PC-3 (cell line): ENCODE measurements at regions not wholly inside any gene's neighbourhood (a gene's known extent, or its start where the extent isn't known, plus 50 kb on each side); places are given as distances from the start of the nearest gene placed in this dataset.

ENCODE experiments used
- ATAC-seq: fragments of 200-7000 bp; cut with Tn5 transposase; 2 replicates; pipeline ENCODE4 v1.9.1; 2020; ENCODE audit warnings: mild to moderate bottlenecking, moderate library complexity
- BruUV-seq: library from RNA; stranded (reverse); fragments of 400-500 nt; replicated peaks from 2 replicates; lab custom pipeline; 2021; lab: Mats Ljungman, UMichigan
- CTCF ChIA-PET: fragments of 300-600 bp; sonication (Branson Sonifier 250); formaldehyde crosslinking; loops from one replicate; lab custom pipeline; 2022; ENCODE audit warnings: antibody characterized with exemption; lab: Charles Lee
- POLR2A ChIA-PET: fragments of 300-600 bp; sonication (Branson Sonifier 250); formaldehyde crosslinking; loops from one replicate; lab custom pipeline; 2022; ENCODE audit warnings: antibody characterized with exemption; ENCODE audit not compliant: unreplicated experiment; lab: Charles Lee
- DNase-seq: peaks from one replicate; pipeline ENCODE4 v3.0.0-alpha.2; 2015
- H2AFZ ChIP-seq: fragments of 300-600 bp; sonication (generic); 2 replicates; pipeline ENCODE4 v1.6.0; 2016; ENCODE audit warnings: antibody characterized with exemption, low read length
- H3F3A ChIP-seq: fragments of 300-600 bp; sonication (generic); one replicate; pipeline ENCODE4 v1.6.0; 2017; ENCODE audit warnings: antibody characterized with exemption, low read length, control low read depth, mild to moderate bottlenecking; ENCODE audit not compliant: unreplicated experiment
- H3K27ac ChIP-seq: fragments of 300-600 bp; sonication (generic); 2 replicates; pipeline ENCODE4 v1.5.1; 2016; ENCODE audit warnings: mild to moderate bottlenecking, low read length
- H3K27me3 ChIP-seq: fragments of 300-600 bp; sonication (generic); 2 replicates; pipeline ENCODE4 v1.6.1; 2016; ENCODE audit warnings: low read length, mixed read lengths
- H3K36me3 ChIP-seq: fragments of 300-600 bp; sonication (generic); 2 replicates; pipeline ENCODE4 v1.6.1; 2016; ENCODE audit warnings: low read depth, mixed run types, low read length, mixed read lengths
- H3K4me1 ChIP-seq: fragments of 300-600 bp; sonication (generic); 2 replicates; pipeline ENCODE4 v1.5.1; 2016; ENCODE audit warnings: low read length; ENCODE audit not compliant: insufficient read depth
- H3K4me2 ChIP-seq: fragments of 300-600 bp; sonication (generic); 2 replicates; pipeline ENCODE4 v1.6.0; 2016; ENCODE audit warnings: low read length
- H3K4me3 ChIP-seq: fragments of 300-600 bp; sonication (generic); 2 replicates; pipeline ENCODE4 v1.5.1; 2016; ENCODE audit warnings: mild to moderate bottlenecking, low read length, mixed read lengths
- H3K79me2 ChIP-seq: fragments of 300-600 bp; sonication (generic); 2 replicates; pipeline ENCODE4 v1.6.1; 2017; ENCODE audit warnings: low read length, mixed read lengths
- H3K9ac ChIP-seq: fragments of 300-600 bp; sonication (generic); 2 replicates; pipeline ENCODE4 v1.6.0; 2016; ENCODE audit warnings: mild to moderate bottlenecking, low read length
- H3K9me2 ChIP-seq: fragments of 300-600 bp; sonication (generic); replicated peaks from 2 replicates; pipeline ENCODE4 v1.6.1; 2016; ENCODE audit warnings: mixed run types, low read length, mixed read lengths
- H3K9me3 ChIP-seq: fragments of 300-600 bp; sonication (generic); 2 replicates; pipeline ENCODE4 v1.6.1; 2016; ENCODE audit warnings: low read length, mixed read lengths
- H4K20me1 ChIP-seq: fragments of 300-600 bp; sonication (generic); 2 replicates; pipeline ENCODE4 v1.6.1; 2016; ENCODE audit warnings: low read length, mixed read lengths
- EZH2 ChIP-seq: fragments of 300-600 bp; sonication (generic); IDR thresholded peaks from one replicate; pipeline ENCODE4 v1.6.1; 2017; ENCODE audit warnings: antibody characterized with exemption, mild to moderate bottlenecking, low read length; ENCODE audit not compliant: unreplicated experiment
- EZH2phosphoT487 ChIP-seq: fragments of 300-600 bp; sonication (generic); IDR thresholded peaks from 2 replicates; pipeline ENCODE4 v1.6.1; 2018; ENCODE audit warnings: mild to moderate bottlenecking, antibody characterized with exemption, low read length, borderline replicate concordance
- intact Hi-C: fragments of 100-400 bp; cut with micrococcal nuclease; formaldehyde crosslinking; loops from 2 replicates; pipeline ENCODE4 v1.9.0; 2023
- TF ChIP-seq, protein P1 (sequence below): fragments of 300-600 bp; sonication (generic); conservative IDR thresholded peaks from 2 replicates; pipeline ENCODE4 v1.5.1; 2017; ENCODE audit warnings: antibody characterized with exemption, low read depth, mild to moderate bottlenecking, low read length

- no peaks in the 10 kb centered on the region; the same call in 1 of the 2 replicates for H3K27me3 ChIP-seq
- TF ChIP-seq, protein P1, sequence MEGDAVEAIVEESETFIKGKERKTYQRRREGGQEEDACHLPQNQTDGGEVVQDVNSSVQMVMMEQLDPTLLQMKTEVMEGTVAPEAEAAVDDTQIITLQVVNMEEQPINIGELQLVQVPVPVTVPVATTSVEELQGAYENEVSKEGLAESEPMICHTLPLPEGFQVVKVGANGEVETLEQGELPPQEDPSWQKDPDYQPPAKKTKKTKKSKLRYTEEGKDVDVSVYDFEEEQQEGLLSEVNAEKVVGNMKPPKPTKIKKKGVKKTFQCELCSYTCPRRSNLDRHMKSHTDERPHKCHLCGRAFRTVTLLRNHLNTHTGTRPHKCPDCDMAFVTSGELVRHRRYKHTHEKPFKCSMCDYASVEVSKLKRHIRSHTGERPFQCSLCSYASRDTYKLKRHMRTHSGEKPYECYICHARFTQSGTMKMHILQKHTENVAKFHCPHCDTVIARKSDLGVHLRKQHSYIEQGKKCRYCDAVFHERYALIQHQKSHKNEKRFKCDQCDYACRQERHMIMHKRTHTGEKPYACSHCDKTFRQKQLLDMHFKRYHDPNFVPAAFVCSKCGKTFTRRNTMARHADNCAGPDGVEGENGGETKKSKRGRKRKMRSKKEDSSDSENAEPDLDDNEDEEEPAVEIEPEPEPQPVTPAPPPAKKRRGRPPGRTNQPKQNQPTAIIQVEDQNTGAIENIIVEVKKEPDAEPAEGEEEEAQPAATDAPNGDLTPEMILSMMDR = no peak
- no peak for TF ChIP-seq EZH2
- TF ChIP-seq EZH2phosphoT487 = no peak
- ATAC-seq = no peak; the same call in 1 of the 2 replicates
- DNase-seq = peak; percentile 17
- H2AFZ ChIP-seq = no peak overlapping the region
- no TSS peak for BruUV-seq
- H3K9me2 ChIP-seq = no peaks in the 10 kb centered on the region
- H3K9ac ChIP-seq = no peak overlapping the region
- H3K79me2 ChIP-seq = no peaks in the 10 kb centered on the region
- H3F3A ChIP-seq = no peaks in the 10 kb centered on the region
- intact Hi-C loops = no loop called here
- no peaks in the 10 kb centered on the region for H3K36me3 ChIP-seq
- ChIA-PET POLR2A (no interaction called here), CTCF (interaction anchor here (0.5 kb wide), 1 partner anchor 701 kb away, joined by 3 read pairs; no protein-coding TSS in a partner anchor)
- H3K9me3 ChIP-seq = no peaks in the 10 kb centered on the region
- H3K4me3 ChIP-seq = no peak overlapping the region
- peaks cover 9% of the 10 kb centered on the region for H3K4me1 ChIP-seq
- no peak overlapping the region for H3K27ac ChIP-seq
- H3K4me2 ChIP-seq = no peak overlapping the region
- no peaks in the 10 kb centered on the region for H4K20me1 ChIP-seq
Measured at GRCh38 chr2:71880846-71881610, 266.6 kb downstream of the CYP26B1 start.

- no peak overlapping the region for H3K9ac ChIP-seq
- H3K36me3 ChIP-seq = no peaks in the 10 kb centered on the region
- H3K27me3 ChIP-seq = peaks cover 5% of the 10 kb centered on the region; the same call in 1 of the 2 replicates
- ATAC-seq (no peak), DNase-seq (no peak)
- no peaks in the 10 kb centered on the region for H3F3A ChIP-seq
- POLR2A ChIA-PET = no interaction called here
- H3K9me3 ChIP-seq = no peaks in the 10 kb centered on the region
- H4K20me1 ChIP-seq = no peaks in the 10 kb centered on the region
- no peak overlapping the region for H3K27ac ChIP-seq
- H3K9me2 ChIP-seq = no peaks in the 10 kb centered on the region
- H2AFZ ChIP-seq = no peak overlapping the region
- H3K4me3 ChIP-seq = no peak overlapping the region
- H3K4me2 ChIP-seq = no peak overlapping the region
- BruUV-seq = no TSS peak
- CTCF ChIA-PET = no interaction called here
- TF ChIP-seq EZH2 (no peak), EZH2phosphoT487 (no peak)
- TF ChIP-seq, protein P1 = no peak
- peaks cover 9% of the 10 kb centered on the region for H3K4me1 ChIP-seq
- no peaks in the 10 kb centered on the region for H3K79me2 ChIP-seq
- intact Hi-C loops = no loop called here
Measured at GRCh38 chr2:71880287-71880686, 267.4 kb downstream of the CYP26B1 start.

DNA sequence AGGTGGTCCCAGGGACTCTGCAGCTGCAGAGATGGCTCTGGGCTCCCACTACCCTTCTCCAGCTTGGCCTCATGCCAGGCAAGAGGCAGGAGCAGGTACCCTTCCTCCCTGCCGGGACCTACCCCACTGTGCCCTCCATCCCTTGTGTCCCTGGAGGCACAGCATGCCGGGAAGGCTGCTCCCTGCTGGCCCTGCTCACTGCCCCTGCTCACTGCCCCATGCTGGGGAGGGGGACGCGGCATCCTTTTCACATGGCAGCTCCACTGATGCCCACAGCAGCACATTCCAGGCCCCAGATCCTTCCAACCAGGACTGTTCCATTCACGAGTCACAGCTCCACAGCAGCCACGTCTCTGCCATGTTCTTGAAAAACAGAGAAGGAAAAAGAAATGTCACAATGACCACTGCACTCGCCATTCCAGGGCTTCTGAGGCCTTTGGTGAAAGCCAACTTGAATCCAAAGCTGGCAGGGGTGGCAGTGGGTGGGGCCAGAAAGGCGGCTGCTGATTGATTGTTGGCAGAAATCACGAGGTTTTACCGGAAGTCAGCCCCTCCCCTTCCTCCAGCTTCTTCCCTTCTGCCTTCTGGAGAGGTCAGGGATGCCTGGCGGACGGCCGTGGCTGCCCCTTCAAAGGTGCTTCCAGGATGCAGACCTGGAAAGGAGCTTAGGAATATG lies 268.0 kb downstream of the CYP26B1 start:
- Histone ChIP-seq H3K4me2 (no peak overlapping the region), H2AFZ (no peak overlapping the region), H3K79me2 (no peaks in the 10 kb centered on the region), H3K27ac (no peak overlapping the region), H3K9me3 (no peaks in the 10 kb centered on the region), H3K4me1 (peaks cover 9% of the 10 kb centered on the region), H3F3A (no peaks in the 10 kb centered on the region), H3K9me2 (no peaks in the 10 kb centered on the region), H4K20me1 (no peaks in the 10 kb centered on the region), H3K9ac (no peak overlapping the region), H3K36me3 (no peaks in the 10 kb centered on the region), H3K4me3 (no peak overlapping the region), H3K27me3 (0 out of 2 replicates have a peak, but pooled peaks cover 5% of the 10 kb centered on the region)
- TF ChIP-seq, protein P1 = no peak
- TF ChIP-seq EZH2 (no peak), EZH2phosphoT487 (no peak)
- POLR2A ChIA-PET = no interaction called here
- ATAC-seq = no peak
- intact Hi-C loops = loop anchor here (10.0 kb wide), 1 partner anchor 85 kb away; no protein-coding TSS in a partner anchor
- CTCF ChIA-PET = no interaction called here
- DNase-seq = no peak
- no TSS peak for BruUV-seq
